K562 (cell line): ENCODE measurements at regions not wholly inside any gene's neighbourhood (a gene's known extent, or its start where the extent isn't known, plus 50 kb on each side); places are given as distances from the start of the nearest gene placed in this dataset.

Experiments used
- CAMTA2 ChIP-seq: fragments of 250-450 bp; sonication (Bioruptor Pico); conservative IDR thresholded peaks from 2 replicates; pipeline ENCODE4 v1.5.1; 2022
- CEBPB ChIP-seq: fragments of 450-650 bp; IDR thresholded peaks from 2 replicates; pipeline ENCODE4 v1.6.1; 2016; ENCODE audit warnings: missing genetic modification characterization, missing compliant biosample characterization
- GATAD2B ChIP-seq: fragments of 450-650 bp; IDR thresholded peaks from 2 replicates; pipeline ENCODE4 v1.6.1; 2017; ENCODE audit warnings: mild to moderate bottlenecking, borderline replicate concordance
- HBP1 ChIP-seq: fragments of 450-650 bp; formaldehyde crosslinking; IDR thresholded peaks from 2 replicates; pipeline ENCODE4 v1.4.0; 2022; ENCODE audit warnings: missing genetic modification characterization
- HDGF ChIP-seq: fragments of 450-650 bp; IDR thresholded peaks from 2 replicates; pipeline ENCODE4 v1.6.1; 2016
- NCOA1 ChIP-seq: fragments of 450-650 bp; IDR thresholded peaks from 2 replicates; pipeline ENCODE4 v1.6.1; 2016; ENCODE audit warnings: low read depth
- PRDM10 ChIP-seq: fragments of 450-650 bp; IDR thresholded peaks from 2 replicates; pipeline ENCODE4 v1.6.1; 2018; ENCODE audit not compliant: partially characterized antibody
- RCOR1 ChIP-seq, 2 experiments: IDR thresholded peaks; 2 replicates each; pipeline ENCODE4 v1.6.1; 2012; ENCODE audit warnings: low read depth in 2 of 2, low read length in 2 of 2, borderline replicate concordance in 1 of 2, improper control_type of control experiment in 1 of 2
- ZBTB43 ChIP-seq: sonication (generic); formaldehyde crosslinking; IDR thresholded peaks from 2 replicates; pipeline ENCODE4 v1.8.0; 2023; ENCODE audit warnings: mild to moderate bottlenecking, missing genetic modification reagents
- TF ChIP-seq, protein P1 (sequence below): fragments of 200-800 bp; sonication (Bioruptor generic); IDR thresholded peaks from 2 replicates; pipeline ENCODE4 v1.6.1; 2016; ENCODE audit warnings: missing genetic modification characterization, missing compliant biosample characterization
- TF ChIP-seq, protein P2 (sequence below), 3 experiments: IDR thresholded peaks in 2 of 3; conservative IDR thresholded peaks in 1 of 3; 2 replicates each; pipeline ENCODE4 v1.5.1; 2011 to 2012; ENCODE audit warnings: low read length in 3 of 3, mild to moderate bottlenecking in 3 of 3, control low read depth in 2 of 3, improper control_type of control experiment in 1 of 3, inconsistent platforms in 1 of 3, low read depth in 1 of 3, mixed read lengths in 1 of 3, moderate library complexity in 1 of 3; ENCODE audit not compliant: insufficient read depth in 2 of 3

- TF ChIP-seq HBP1 (CRISPR knock-in tag) (no peak), HDGF (no peak), CEBPB (tag) (no peak), PRDM10 (no peak), RCOR1 (IDR thresholded peaks at IDR 0.05; ENCODE audit: borderline replicate concordance in 1 of 2, low read depth in 2 of 2, low read length in 2 of 2) (no peak), ZBTB43 (no peak), GATAD2B (no peak), CAMTA2 (no peak), NCOA1 (no peak)
- TF ChIP-seq, protein P1, sequence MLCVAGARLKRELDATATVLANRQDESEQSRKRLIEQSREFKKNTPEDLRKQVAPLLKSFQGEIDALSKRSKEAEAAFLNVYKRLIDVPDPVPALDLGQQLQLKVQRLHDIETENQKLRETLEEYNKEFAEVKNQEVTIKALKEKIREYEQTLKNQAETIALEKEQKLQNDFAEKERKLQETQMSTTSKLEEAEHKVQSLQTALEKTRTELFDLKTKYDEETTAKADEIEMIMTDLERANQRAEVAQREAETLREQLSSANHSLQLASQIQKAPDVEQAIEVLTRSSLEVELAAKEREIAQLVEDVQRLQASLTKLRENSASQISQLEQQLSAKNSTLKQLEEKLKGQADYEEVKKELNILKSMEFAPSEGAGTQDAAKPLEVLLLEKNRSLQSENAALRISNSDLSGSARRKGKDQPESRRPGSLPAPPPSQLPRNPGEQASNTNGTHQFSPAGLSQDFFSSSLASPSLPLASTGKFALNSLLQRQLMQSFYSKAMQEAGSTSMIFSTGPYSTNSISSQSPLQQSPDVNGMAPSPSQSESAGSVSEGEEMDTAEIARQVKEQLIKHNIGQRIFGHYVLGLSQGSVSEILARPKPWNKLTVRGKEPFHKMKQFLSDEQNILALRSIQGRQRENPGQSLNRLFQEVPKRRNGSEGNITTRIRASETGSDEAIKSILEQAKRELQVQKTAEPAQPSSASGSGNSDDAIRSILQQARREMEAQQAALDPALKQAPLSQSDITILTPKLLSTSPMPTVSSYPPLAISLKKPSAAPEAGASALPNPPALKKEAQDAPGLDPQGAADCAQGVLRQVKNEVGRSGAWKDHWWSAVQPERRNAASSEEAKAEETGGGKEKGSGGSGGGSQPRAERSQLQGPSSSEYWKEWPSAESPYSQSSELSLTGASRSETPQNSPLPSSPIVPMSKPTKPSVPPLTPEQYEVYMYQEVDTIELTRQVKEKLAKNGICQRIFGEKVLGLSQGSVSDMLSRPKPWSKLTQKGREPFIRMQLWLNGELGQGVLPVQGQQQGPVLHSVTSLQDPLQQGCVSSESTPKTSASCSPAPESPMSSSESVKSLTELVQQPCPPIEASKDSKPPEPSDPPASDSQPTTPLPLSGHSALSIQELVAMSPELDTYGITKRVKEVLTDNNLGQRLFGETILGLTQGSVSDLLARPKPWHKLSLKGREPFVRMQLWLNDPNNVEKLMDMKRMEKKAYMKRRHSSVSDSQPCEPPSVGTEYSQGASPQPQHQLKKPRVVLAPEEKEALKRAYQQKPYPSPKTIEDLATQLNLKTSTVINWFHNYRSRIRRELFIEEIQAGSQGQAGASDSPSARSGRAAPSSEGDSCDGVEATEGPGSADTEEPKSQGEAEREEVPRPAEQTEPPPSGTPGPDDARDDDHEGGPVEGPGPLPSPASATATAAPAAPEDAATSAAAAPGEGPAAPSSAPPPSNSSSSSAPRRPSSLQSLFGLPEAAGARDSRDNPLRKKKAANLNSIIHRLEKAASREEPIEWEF (CRISPR knock-in tag), result no peak
- TF ChIP-seq, protein P2, sequence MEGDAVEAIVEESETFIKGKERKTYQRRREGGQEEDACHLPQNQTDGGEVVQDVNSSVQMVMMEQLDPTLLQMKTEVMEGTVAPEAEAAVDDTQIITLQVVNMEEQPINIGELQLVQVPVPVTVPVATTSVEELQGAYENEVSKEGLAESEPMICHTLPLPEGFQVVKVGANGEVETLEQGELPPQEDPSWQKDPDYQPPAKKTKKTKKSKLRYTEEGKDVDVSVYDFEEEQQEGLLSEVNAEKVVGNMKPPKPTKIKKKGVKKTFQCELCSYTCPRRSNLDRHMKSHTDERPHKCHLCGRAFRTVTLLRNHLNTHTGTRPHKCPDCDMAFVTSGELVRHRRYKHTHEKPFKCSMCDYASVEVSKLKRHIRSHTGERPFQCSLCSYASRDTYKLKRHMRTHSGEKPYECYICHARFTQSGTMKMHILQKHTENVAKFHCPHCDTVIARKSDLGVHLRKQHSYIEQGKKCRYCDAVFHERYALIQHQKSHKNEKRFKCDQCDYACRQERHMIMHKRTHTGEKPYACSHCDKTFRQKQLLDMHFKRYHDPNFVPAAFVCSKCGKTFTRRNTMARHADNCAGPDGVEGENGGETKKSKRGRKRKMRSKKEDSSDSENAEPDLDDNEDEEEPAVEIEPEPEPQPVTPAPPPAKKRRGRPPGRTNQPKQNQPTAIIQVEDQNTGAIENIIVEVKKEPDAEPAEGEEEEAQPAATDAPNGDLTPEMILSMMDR (IDR thresholded peaks at IDR 0.05 in 2 of 3, conservative IDR thresholded peaks at IDR 0.05 in 1 of 3; ENCODE audit: insufficient read depth in 2 of 3, low read depth in 1 of 3, low read length in 3 of 3), result no peak
Observed at GRCh38 chr11:30683176-30683575, 97.0 kb upstream of the MPPED2 start.
